Adrenal gland (tissue), 9 donors: ENCODE measurements at regions not wholly inside any gene's neighbourhood (a gene's known extent, or its start where the extent isn't known, plus 50 kb on each side); places are given as distances from the start of the nearest gene placed in this dataset.
A peak's percentile ranks its signal among the peaks of the same experiment; 100 is the strongest.

Experiments
- DNase-seq, 7 donors: peaks; one replicate each; pipeline ENCODE4 v3.0.0-alpha.2; 2019 to 2020
- H3K27ac ChIP-seq, 5 donors: fragments of 200-600 bp; sonication (generic) in 4 of 5; 1 replicate in 3 of 5; 2 replicates in 2 of 5; pipeline versions ENCODE4 v1.5.1 to v1.8.0; 2016 to 2020; ENCODE audit warnings: mild to moderate bottlenecking in 1 of 5
- H3K27me3 ChIP-seq: fragments of 200-600 bp; 2 replicates; pipeline ENCODE4 v1.8.0; 2021
- H3K36me3 ChIP-seq, 2 donors: fragments of 200-600 bp; replicated peaks in 1 of 2; 1 replicate in 1 of 2; 2 replicates in 1 of 2; pipeline versions ENCODE4 v1.5.1 to v1.8.0; 2018 to 2022
- H3K4me1 ChIP-seq, 2 donors: fragments of 200-600 bp; replicated peaks in 1 of 2; 1 replicate in 1 of 2; 2 replicates in 1 of 2; pipeline versions ENCODE4 v1.5.1 to v1.8.0; 2018 to 2021
- H3K4me3 ChIP-seq, 4 donors: fragments of 200-600 bp; sonication (generic) in 3 of 4; one replicate each; pipeline ENCODE4 v1.5.1; 2016 to 2018
- H3K9me3 ChIP-seq, 3 donors: fragments of 200-600 bp; sonication (generic) in 1 of 3; replicated peaks in 1 of 3; 1 replicate in 2 of 3; 2 replicates in 1 of 3; pipeline versions ENCODE4 v1.5.1 to v1.8.0; 2016 to 2021
- CTCF ChIP-seq, 6 experiments: fragments of 450-650 bp in 4 of 6; fragments of 200-600 bp in 2 of 6; sonication (generic) in 1 of 6; IDR thresholded peaks; 1 replicate in 5 of 6; 2 replicates in 1 of 6; pipeline versions ENCODE4 v1.5.1 to v1.8.0; 2016 to 2021; ENCODE audit warnings: antibody characterized with exemption in 6 of 6, mild to moderate bottlenecking in 2 of 6, moderate library complexity in 1 of 6
- POLR2A ChIP-seq, 2 donors: fragments of 450-650 bp; IDR thresholded peaks; one replicate each; pipeline ENCODE4 v1.6.1; 2017; ENCODE audit warnings: antibody characterized with exemption in 2 of 2, mild to moderate bottlenecking in 2 of 2, moderate library complexity in 1 of 2
- WGBS, 4 donors: extraction: QIAGEN DNeasy Blood & Tissue Kit in 2 of 4; methylation state at CpG; one replicate each; pipeline versions ENCODE4 v1.1.5 to v1.1.7; 2013 to 2017; 5-methylcytosine and 5-hydroxymethylcytosine counted together
- intact Hi-C, 2 donors: fragments of 100-400 bp; cut with DNase I; formaldehyde crosslinking; loops; one replicate each; pipeline versions ENCODE4 v1.14.1 to v1.15.0; 2022 to 2023
- donor health status: healthy with polysubstance abuse.
- donor health status: Bipolar disorder and iron deficiency.
- donor health status: DM: yes; HTN: yes; CAD: no.
- donor health status: DM: no; HTN: no; CAD: no.
- donor health status: DM: no; HTN: no; CAD: no.

GRCh38 chr9:13529321-13530104 lies 250.0 kb upstream of the MPDZ start:
- WGBS, 4 donors: 59 to 67% (median 64%) methylated on average over 6 of the region's 6 CpGs
- DNase-seq: no peak
- no peak for TF ChIP-seq CTCF (IDR thresholded peaks at IDR 0.05)
- no peak for TF ChIP-seq POLR2A (IDR thresholded peaks at IDR 0.05)
- no peaks in the 10 kb centered on the region for H3K36me3 ChIP-seq
- H3K4me1 ChIP-seq: no peaks in the 10 kb centered on the region
- H3K9me3 ChIP-seq: no peaks in the 10 kb centered on the region
- no peak overlapping the region for H3K27ac ChIP-seq
- H3K4me3 ChIP-seq: no peak overlapping the region
- H3K27me3 ChIP-seq: no peaks in the 10 kb centered on the region
- intact Hi-C loops: no loop called here

DNA sequence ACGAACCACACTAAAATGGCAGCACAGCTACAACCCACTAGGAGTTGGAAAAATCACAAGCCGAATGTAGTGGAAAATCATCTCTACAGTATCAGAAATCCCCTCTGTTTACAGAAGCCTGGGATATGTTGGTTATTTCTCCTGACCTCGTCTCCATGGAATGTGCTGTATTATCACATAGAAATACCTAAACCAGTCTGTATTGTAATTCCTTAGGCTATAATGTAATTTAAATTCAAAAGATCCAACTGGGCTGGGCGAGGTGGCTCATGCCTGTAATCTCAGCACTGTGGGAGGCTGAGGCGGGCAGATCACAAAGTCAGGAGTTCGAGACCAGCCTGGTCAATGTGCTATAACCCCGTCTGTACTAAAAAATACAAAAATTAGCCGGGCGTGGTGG lies 244.8 kb upstream of the MPDZ start:
- Histone ChIP-seq H3K36me3 (no peaks in the 10 kb centered on the region), H3K4me3 (no peak overlapping the region), H3K4me1 (no peaks in the 10 kb centered on the region), H3K27me3 (no peaks in the 10 kb centered on the region), H3K9me3 (no peaks in the 10 kb centered on the region), H3K27ac (no peak overlapping the region)
- DNase-seq: no peak
- no peak for TF ChIP-seq CTCF (IDR thresholded peaks at IDR 0.05)
- TF ChIP-seq POLR2A (IDR thresholded peaks at IDR 0.05): no peak
- 76 to 91% (median 87%) methylated on average over 9 of the region's 9 CpGs for WGBS, 4 donors
- intact Hi-C loops: no loop called here

DNA sequence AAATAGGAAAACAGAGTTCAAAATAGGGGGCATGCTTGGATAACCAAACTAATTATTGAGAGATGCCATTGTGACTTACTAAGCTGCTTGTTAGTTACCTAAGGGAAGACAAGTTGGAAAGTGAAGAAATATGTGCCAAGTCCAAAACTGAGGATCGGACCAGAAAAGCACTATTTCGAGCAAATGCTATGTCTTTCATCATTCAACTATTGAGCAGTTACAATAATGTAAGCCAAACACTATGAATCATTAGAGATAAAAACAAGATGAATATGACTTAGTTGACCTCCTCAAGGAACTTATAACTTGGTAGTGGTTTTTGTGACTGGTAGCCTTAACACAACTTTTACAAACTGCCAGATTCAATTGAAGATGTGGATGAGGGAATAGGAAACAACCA lies 240.6 kb upstream of the MPDZ start:
- H3K36me3 ChIP-seq: no peaks in the 10 kb centered on the region
- H3K9me3 ChIP-seq: no peaks in the 10 kb centered on the region
- H3K4me1 ChIP-seq: no peaks in the 10 kb centered on the region
- no peak for DNase-seq
- no peak for TF ChIP-seq POLR2A (IDR thresholded peaks at IDR 0.05)
- no peak for TF ChIP-seq CTCF (IDR thresholded peaks at IDR 0.05)
- H3K27me3 ChIP-seq: no peaks in the 10 kb centered on the region
- H3K4me3 ChIP-seq: no peak overlapping the region
- intact Hi-C loops: no loop called here
- 18 to 41% (median 32%) methylated on average over 2 of the region's 2 CpGs for WGBS, 4 donors
- H3K27ac ChIP-seq: no peak overlapping the region

- 71 to 74% (median 72%) methylated on average over 16 of the region's 16 CpGs for WGBS, 4 donors
- no peak for TF ChIP-seq POLR2A (IDR thresholded peaks at IDR 0.05)
- Histone ChIP-seq H3K4me1 (no peaks in the 10 kb centered on the region), H3K27ac (peak overlapping the region in 1 of 5 donors; percentile 52), H3K4me3 (no peak overlapping the region), H3K27me3 (no peaks in the 10 kb centered on the region), H3K9me3 (no peaks in the 10 kb centered on the region), H3K36me3 (no peaks in the 10 kb centered on the region)
- intact Hi-C loops: no loop called here
- no peak for DNase-seq
Observed at GRCh38 chr9:13513716-13514444, 234.4 kb upstream of the MPDZ start.
